CD8-positive, alpha-beta memory T cell (primary cell): ENCODE measurements at regions not wholly inside any gene's neighbourhood (a gene's known extent, or its start where the extent isn't known, plus 50 kb on each side); places are given as distances from the start of the nearest gene placed in this dataset.
A peak's percentile ranks its signal among the peaks of the same experiment; 100 is the strongest.

Experiments used
- CTCF ChIA-PET: fragments of 350-600 bp; sonication (Branson Sonifier 250); formaldehyde crosslinking; loops from one replicate; lab custom pipeline; 2021; ENCODE audit warnings: antibody characterized with exemption; lab: Charles Lee
- POLR2A ChIA-PET: fragments of 350-600 bp; sonication (Branson Sonifier 250); formaldehyde crosslinking; loops from one replicate; lab custom pipeline; 2021; ENCODE audit warnings: antibody characterized with exemption; lab: Charles Lee
- DNase-seq, 5 donors: peaks; one replicate each; pipeline versions ENCODE4 v3.0.0 to v3.0.0-alpha.2; 2020 to 2022; ENCODE audit warnings: mixed read lengths in 1 of 5
- H3K27ac ChIP-seq: one replicate; pipeline ENCODE4 v1.7.0; 2013; ENCODE audit warnings: low read depth, mild to moderate bottlenecking, low read length, moderate library complexity
- H3K27me3 ChIP-seq: 2 replicates; pipeline ENCODE4 v1.7.0; 2013; ENCODE audit warnings: low read length, mild to moderate bottlenecking; ENCODE audit not compliant: insufficient read depth, poor library complexity, severe bottlenecking
- H3K36me3 ChIP-seq: 2 replicates; pipeline ENCODE4 v1.7.0; 2013; ENCODE audit warnings: mild to moderate bottlenecking, low read length, moderate library complexity; ENCODE audit not compliant: insufficient read depth
- H3K4me1 ChIP-seq: 2 replicates; pipeline ENCODE4 v1.7.0; 2013; ENCODE audit warnings: mild to moderate bottlenecking, low read length, moderate library complexity; ENCODE audit not compliant: insufficient read depth
- H3K4me3 ChIP-seq: 2 replicates; pipeline ENCODE4 v1.7.0; 2013; ENCODE audit warnings: mild to moderate bottlenecking, low read length
- H3K9me3 ChIP-seq: 2 replicates; pipeline ENCODE4 v1.7.0; 2013; ENCODE audit warnings: mild to moderate bottlenecking, low read length
- H3K27ac Mint-ChIP-seq, 8 donors: one replicate each; pipeline ENCODE4 v1.8.0; 2020 to 2021; ENCODE audit warnings: mixed read lengths in 8 of 8, mild to moderate bottlenecking in 6 of 8, inconsistent platforms in 3 of 8, moderate library complexity in 3 of 8
- H3K27me3 Mint-ChIP-seq, 2 donors: one replicate each; pipeline ENCODE4 v1.8.0; 2020 to 2021; ENCODE audit warnings: mixed read lengths in 2 of 2, mild to moderate bottlenecking in 1 of 2, moderate library complexity in 1 of 2
- H3K36me3 Mint-ChIP-seq, 3 donors: one replicate each; pipeline ENCODE4 v1.8.0; 2020 to 2021; ENCODE audit warnings: mixed read lengths in 3 of 3, inconsistent platforms in 1 of 3, mild to moderate bottlenecking in 1 of 3
- H3K4me1 Mint-ChIP-seq, 3 donors: one replicate each; pipeline ENCODE4 v1.8.0; 2020 to 2021; ENCODE audit warnings: mixed read lengths in 3 of 3, inconsistent platforms in 1 of 3, mild to moderate bottlenecking in 1 of 3
- H3K4me3 Mint-ChIP-seq, 7 donors: one replicate each; pipeline ENCODE4 v1.8.0; 2020 to 2021; ENCODE audit warnings: mixed read lengths in 7 of 7, mild to moderate bottlenecking in 6 of 7, moderate library complexity in 4 of 7, inconsistent platforms in 2 of 7
- H3K9me3 Mint-ChIP-seq, 5 donors: one replicate each; pipeline ENCODE4 v1.8.0; 2020 to 2022; ENCODE audit warnings: mixed read lengths in 5 of 5, mild to moderate bottlenecking in 3 of 5, moderate library complexity in 2 of 5, inconsistent platforms in 1 of 5

DNA sequence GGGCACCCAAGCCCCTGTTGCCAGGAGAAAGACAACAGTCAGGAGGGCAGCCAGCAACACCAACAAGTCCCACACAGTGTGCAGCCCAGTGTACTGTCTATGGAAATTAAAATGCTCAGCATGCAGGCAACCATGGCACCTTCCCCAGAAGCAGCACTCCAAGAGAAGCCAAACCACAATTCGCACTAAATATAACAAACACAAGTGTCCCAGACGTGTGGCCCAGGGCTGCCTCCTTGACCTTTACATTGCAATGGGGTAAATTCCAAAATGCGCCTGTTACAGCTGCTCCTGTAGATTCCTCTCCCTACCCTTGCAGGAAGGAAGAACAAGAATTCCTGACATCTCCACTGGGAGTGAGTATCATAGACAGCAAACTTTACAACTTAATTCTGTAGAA is 292.8 kb upstream of the USP9Y start:
- ChIA-PET POLR2A (no interaction called here), CTCF (no interaction called here)
- no peaks in the 10 kb centered on the region for H3K36me3 Mint-ChIP-seq

GRCh38 chrY:12410696-12411095 is 290.3 kb upstream of the USP9Y start:
- Histone ChIP-seq H3K27me3 (no peaks in the 10 kb centered on the region), H3K4me1 (no peaks in the 10 kb centered on the region), H3K4me3 (no peak overlapping the region), H3K9me3 (no peaks in the 10 kb centered on the region), H3K36me3 (no peaks in the 10 kb centered on the region), H3K27ac (no peak overlapping the region)
- Mint-ChIP-seq H3K36me3 (no peaks in the 10 kb centered on the region), H3K9me3 (no peaks in the 10 kb centered on the region), H3K4me3 (no peak overlapping the region), H3K27me3 (no peaks in the 10 kb centered on the region), H3K4me1 (peaks cover 0 to 21% (median 0%) of the 10 kb centered on the region in 3 donors), H3K27ac (no peak overlapping the region)
- CTCF ChIA-PET, result no interaction called here
- POLR2A ChIA-PET, result no interaction called here
- no peak for DNase-seq

More for the DNA sequence above, 292.8 kb upstream of the USP9Y start:
- Histone ChIP-seq H3K36me3 (no peaks in the 10 kb centered on the region), H3K9me3 (no peaks in the 10 kb centered on the region), H3K4me1 (no peaks in the 10 kb centered on the region), H3K4me3 (no peak overlapping the region), H3K27me3 (no peaks in the 10 kb centered on the region), H3K27ac (no peak overlapping the region)
- Mint-ChIP-seq H3K4me3 (no peak overlapping the region), H3K9me3 (no peaks in the 10 kb centered on the region), H3K27me3 (no peaks in the 10 kb centered on the region), H3K4me1 (peaks cover 0 to 16% (median 0%) of the 10 kb centered on the region in 3 donors), H3K27ac (no peak overlapping the region)
- no peak for DNase-seq

DNA sequence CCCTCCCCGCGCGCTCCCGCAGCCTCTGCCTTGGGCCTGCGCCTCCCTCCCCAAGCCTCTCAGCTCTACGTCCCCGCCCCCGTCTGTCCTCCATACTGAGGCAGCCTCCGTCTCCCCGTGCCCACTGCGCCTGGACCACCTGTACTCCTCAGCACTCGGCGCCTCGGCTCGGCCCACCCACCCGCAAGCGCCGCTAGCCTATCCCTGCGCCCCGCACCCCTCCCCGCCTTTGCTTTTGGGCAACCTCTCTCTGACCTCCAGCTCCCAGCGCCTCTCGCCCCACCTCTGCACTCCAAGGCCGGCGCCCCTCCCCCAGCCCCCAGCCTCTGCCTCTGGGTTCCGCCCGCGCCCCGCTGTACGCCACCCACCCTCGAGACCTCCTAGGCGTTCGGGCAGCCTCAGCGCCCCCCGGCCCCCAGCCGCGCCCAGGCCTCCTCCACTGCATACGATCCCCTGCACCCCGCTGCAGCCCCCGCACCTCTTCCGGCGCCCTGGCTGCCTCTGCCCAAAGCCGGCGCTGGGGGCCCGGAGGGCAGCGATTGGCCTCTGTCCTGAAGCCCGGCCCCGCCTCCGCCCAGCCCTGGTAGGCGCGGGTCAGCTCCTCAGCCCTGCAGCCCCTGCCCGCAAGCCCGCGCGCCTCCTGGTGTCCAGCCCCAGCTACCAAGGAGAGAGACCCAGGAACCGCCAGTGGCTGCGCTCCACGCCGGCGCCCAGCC is 279.8 kb upstream of the USP9Y start:
- ChIA-PET POLR2A (no interaction called here), CTCF (no interaction called here)
- Histone ChIP-seq H3K4me1 (no peaks in the 10 kb centered on the region), H3K4me3 (no peak overlapping the region), H3K9me3 (no peaks in the 10 kb centered on the region), H3K27me3 (no peaks in the 10 kb centered on the region), H3K36me3 (no peaks in the 10 kb centered on the region), H3K27ac (no peak overlapping the region)
- H3K4me3 Mint-ChIP-seq, result peak overlapping the region in 1 of 7 donors; percentile 44
- no peaks in the 10 kb centered on the region for H3K36me3 Mint-ChIP-seq
- no peak for DNase-seq
- peaks cover 0 to 8% (median 0%) of the 10 kb centered on the region in 3 donors for H3K4me1 Mint-ChIP-seq
- H3K27ac Mint-ChIP-seq, result no peak overlapping the region
- peaks cover 0 to 5% of the 10 kb centered on the region in 2 donors for H3K27me3 Mint-ChIP-seq
- H3K9me3 Mint-ChIP-seq, result no peaks in the 10 kb centered on the region

DNA sequence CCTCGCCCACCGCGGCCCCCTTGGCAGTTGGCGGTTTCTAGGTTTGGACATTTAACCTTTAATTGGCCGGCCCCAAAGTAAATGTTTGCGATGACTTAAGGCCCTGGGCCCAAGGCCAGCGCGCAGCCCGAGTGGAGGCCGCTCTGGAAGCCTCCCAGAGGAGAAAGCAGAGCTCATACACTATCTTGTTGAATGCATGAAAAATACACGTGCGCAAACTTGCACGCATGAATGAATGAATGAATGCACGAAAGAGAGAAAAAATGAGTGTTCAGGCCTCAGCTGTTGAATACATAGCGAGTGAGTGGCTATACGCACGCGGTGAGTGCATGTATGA is 279.3 kb upstream of the USP9Y start:
- no peaks in the 10 kb centered on the region for H3K36me3 ChIP-seq
- Mint-ChIP-seq H3K4me1 (peaks cover 0 to 8% (median 0%) of the 10 kb centered on the region in 3 donors), H3K27me3 (peaks cover 0 to 5% of the 10 kb centered on the region in 2 donors), H3K27ac (no peak overlapping the region), H3K4me3 (peak overlapping the region in 1 of 7 donors; percentile 25), H3K9me3 (no peaks in the 10 kb centered on the region), H3K36me3 (no peaks in the 10 kb centered on the region)
- no peak overlapping the region for H3K27ac ChIP-seq
- no peak for DNase-seq
- ChIA-PET CTCF (no interaction called here), POLR2A (no interaction called here)
- no peaks in the 10 kb centered on the region for H3K27me3 ChIP-seq
- no peaks in the 10 kb centered on the region for H3K9me3 ChIP-seq
- H3K4me3 ChIP-seq, result no peak overlapping the region
- H3K4me1 ChIP-seq, result no peaks in the 10 kb centered on the region

DNA sequence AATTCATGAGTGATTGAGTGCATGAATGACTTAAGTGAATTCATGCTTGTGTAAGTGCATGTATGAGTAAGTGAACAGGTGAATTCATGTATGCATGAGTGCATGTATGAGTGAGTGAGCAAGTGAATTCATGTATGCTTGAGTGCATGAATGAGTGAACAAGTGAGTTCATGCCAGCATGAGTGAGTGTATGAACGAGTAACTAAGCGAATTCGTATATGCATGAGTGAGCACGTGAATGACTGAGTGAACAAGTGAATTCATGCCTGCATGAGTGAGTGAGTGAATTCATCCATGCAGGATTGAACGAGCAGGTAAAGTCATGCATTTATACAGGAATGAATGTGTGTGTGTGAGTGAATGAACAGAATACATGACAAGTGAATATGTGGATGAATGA is 278.5 kb upstream of the USP9Y start:
- Mint-ChIP-seq H3K4me3 (no peak overlapping the region), H3K27ac (no peak overlapping the region), H3K4me1 (peaks cover 0 to 8% (median 0%) of the 10 kb centered on the region in 3 donors), H3K27me3 (peaks cover 0 to 5% of the 10 kb centered on the region in 2 donors), H3K9me3 (no peaks in the 10 kb centered on the region), H3K36me3 (no peaks in the 10 kb centered on the region)
- no peak overlapping the region for H3K27ac ChIP-seq
- no peaks in the 10 kb centered on the region for H3K36me3 ChIP-seq
- no peaks in the 10 kb centered on the region for H3K9me3 ChIP-seq
- DNase-seq, result no peak
- no peaks in the 10 kb centered on the region for H3K4me1 ChIP-seq
- ChIA-PET CTCF (no interaction called here), POLR2A (no interaction called here)
- H3K27me3 ChIP-seq, result no peaks in the 10 kb centered on the region
- H3K4me3 ChIP-seq, result no peak overlapping the region

DNA sequence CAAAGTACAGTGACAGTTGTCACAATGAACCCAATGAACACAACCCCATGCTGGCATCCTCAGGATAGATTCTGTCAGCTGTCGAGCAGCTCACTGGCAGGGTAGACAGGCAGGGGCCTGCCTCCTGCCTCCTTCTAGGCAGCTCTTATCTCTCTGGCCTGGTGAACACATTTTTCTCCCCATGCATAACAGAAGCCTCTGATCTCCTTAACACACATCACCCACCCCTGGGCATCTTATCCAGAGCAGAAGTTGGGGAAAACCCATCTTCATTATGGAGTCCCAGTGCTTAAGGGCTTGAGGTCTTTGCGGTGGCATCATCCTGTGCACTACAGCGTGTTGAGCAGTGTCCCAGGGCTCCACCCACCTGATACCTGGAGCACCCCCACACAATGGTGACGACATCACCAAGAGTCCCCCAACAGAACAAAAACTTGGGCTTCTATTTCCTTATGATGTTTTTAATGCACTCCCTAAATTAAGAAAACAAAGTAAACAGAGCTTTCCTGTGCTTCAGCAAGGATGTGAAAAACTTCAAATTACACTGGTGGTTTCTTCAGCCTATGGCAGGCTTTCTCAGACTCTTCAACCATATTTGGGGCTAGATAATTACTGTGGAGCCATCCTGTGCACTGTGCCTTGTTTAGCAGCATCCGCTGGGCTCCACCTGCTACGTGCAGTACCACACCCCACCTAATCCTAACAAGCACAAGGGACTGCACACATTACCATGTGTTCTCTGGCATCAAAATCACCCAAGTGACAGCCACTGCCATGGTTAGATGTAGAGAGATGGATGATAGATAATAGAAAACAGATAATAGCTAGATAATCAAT is 277.4 kb upstream of the USP9Y start:
- Mint-ChIP-seq H3K27me3 (peaks cover 0 to 5% of the 10 kb centered on the region in 2 donors), H3K9me3 (no peaks in the 10 kb centered on the region), H3K4me3 (peak overlapping the region in 1 of 7 donors; percentile 43), H3K4me1 (no peaks in the 10 kb centered on the region), H3K36me3 (no peaks in the 10 kb centered on the region), H3K27ac (no peak overlapping the region)
- DNase-seq, result no peak
- ChIA-PET POLR2A (no interaction called here), CTCF (no interaction called here)
- Histone ChIP-seq H3K27me3 (no peaks in the 10 kb centered on the region), H3K9me3 (no peaks in the 10 kb centered on the region), H3K4me3 (no peak overlapping the region), H3K27ac (no peak overlapping the region), H3K4me1 (no peaks in the 10 kb centered on the region), H3K36me3 (no peaks in the 10 kb centered on the region)

- Histone ChIP-seq H3K9me3 (no peaks in the 10 kb centered on the region), H3K27ac (no peak overlapping the region), H3K4me1 (no peaks in the 10 kb centered on the region), H3K36me3 (no peaks in the 10 kb centered on the region), H3K4me3 (no peak overlapping the region), H3K27me3 (no peaks in the 10 kb centered on the region)
- no peak overlapping the region for H3K27ac Mint-ChIP-seq
- DNase-seq, result no peak
- ChIA-PET POLR2A (no interaction called here), CTCF (no interaction called here)
- no peak overlapping the region for H3K4me3 Mint-ChIP-seq
- no peaks in the 10 kb centered on the region for H3K4me1 Mint-ChIP-seq
- H3K9me3 Mint-ChIP-seq, result no peaks in the 10 kb centered on the region
- peaks cover 0 to 5% of the 10 kb centered on the region in 2 donors for H3K27me3 Mint-ChIP-seq
- H3K36me3 Mint-ChIP-seq, result no peaks in the 10 kb centered on the region
These were observed 275.5 kb upstream of the USP9Y start for GRCh38 chrY:12425506-12425905.

- no peak overlapping the region for H3K27ac Mint-ChIP-seq
- no peaks in the 10 kb centered on the region for H3K27me3 ChIP-seq
- H3K4me3 ChIP-seq, result no peak overlapping the region
- POLR2A ChIA-PET, result no interaction called here
- H3K4me3 Mint-ChIP-seq, result no peak overlapping the region
- H3K27ac ChIP-seq, result no peak overlapping the region
- no peaks in the 10 kb centered on the region for H3K4me1 ChIP-seq
- H3K27me3 Mint-ChIP-seq, result peaks cover 0 to 5% of the 10 kb centered on the region in 2 donors
- DNase-seq, result no peak
- H3K9me3 ChIP-seq, result no peaks in the 10 kb centered on the region
- H3K9me3 Mint-ChIP-seq, result no peaks in the 10 kb centered on the region
- H3K36me3 Mint-ChIP-seq, result no peaks in the 10 kb centered on the region
- no peaks in the 10 kb centered on the region for H3K36me3 ChIP-seq
- H3K4me1 Mint-ChIP-seq, result no peaks in the 10 kb centered on the region
- CTCF ChIA-PET, result no interaction called here
These were observed 273.7 kb upstream of the USP9Y start for GRCh38 chrY:12427361-12427760.
